KOPT-K1 (cell line): ENCODE measurements at regions not wholly inside any gene's neighbourhood (a gene's known extent, or its start where the extent isn't known, plus 50 kb on each side); places are given as distances from the start of the nearest gene placed in this dataset.

Source experiments
- H3K27ac ChIP-seq: fragments of 200-600 bp; sonication (generic); 2 replicates; pipeline ENCODE4 v1.5.1; 2016; ENCODE audit warnings: antibody characterized with exemption, mild to moderate bottlenecking, low read depth, low read length; ENCODE audit not compliant: poor library complexity, severe bottlenecking
- H3K36me3 ChIP-seq: fragments of 200-600 bp; sonication (generic); 2 replicates; pipeline ENCODE4 v1.5.1; 2017; ENCODE audit warnings: antibody characterized with exemption, mild to moderate bottlenecking, low read length, moderate library complexity; ENCODE audit not compliant: insufficient read depth
- H3K9me3 ChIP-seq: fragments of 200-600 bp; sonication (generic); 2 replicates; pipeline ENCODE4 v1.5.1; 2017; ENCODE audit warnings: antibody characterized with exemption, low read length, mild to moderate bottlenecking; ENCODE audit not compliant: insufficient read depth, poor library complexity, severe bottlenecking

- no peaks in the 10 kb centered on the region for H3K9me3 ChIP-seq
These were observed 278.4 kb downstream of the NOL4 start for GRCh38 chr18:33946336-33946735.

GRCh38 chr18:33944493-33944892, 280.2 kb downstream of the NOL4 start:
- no peaks in the 10 kb centered on the region for H3K36me3 ChIP-seq
- no peaks in the 10 kb centered on the region for H3K9me3 ChIP-seq
- no peak overlapping the region for H3K27ac ChIP-seq

More at GRCh38 chr18:33946336-33946735, 278.4 kb downstream of the NOL4 start:
- no peaks in the 10 kb centered on the region for H3K36me3 ChIP-seq
- H3K27ac ChIP-seq = no peak overlapping the region

- Histone ChIP-seq H3K9me3 (no peaks in the 10 kb centered on the region), H3K36me3 (no peaks in the 10 kb centered on the region), H3K27ac (no peak overlapping the region)
These were observed 287.4 kb downstream of the NOL4 start for GRCh38 chr18:33937270-33937816.

GRCh38 chr18:33934258-33934657, 290.5 kb downstream of the NOL4 start:
- no peaks in the 10 kb centered on the region for H3K36me3 ChIP-seq
- no peak overlapping the region for H3K27ac ChIP-seq
- no peaks in the 10 kb centered on the region for H3K9me3 ChIP-seq

- no peak overlapping the region for H3K27ac ChIP-seq
These were observed 296.5 kb downstream of the NOL4 start for GRCh38 chr18:33928231-33928630.

GRCh38 chr18:33924576-33924975, 300.1 kb downstream of the NOL4 start:
- no peaks in the 10 kb centered on the region for H3K36me3 ChIP-seq
- H3K27ac ChIP-seq = no peak overlapping the region
- H3K9me3 ChIP-seq = no peaks in the 10 kb centered on the region

More at GRCh38 chr18:33928231-33928630, 296.5 kb downstream of the NOL4 start:
- no peaks in the 10 kb centered on the region for H3K36me3 ChIP-seq
- H3K9me3 ChIP-seq = no peaks in the 10 kb centered on the region

GRCh38 chr18:33923980-33924379, 300.7 kb downstream of the NOL4 start:
- Histone ChIP-seq H3K27ac (no peak overlapping the region), H3K36me3 (no peaks in the 10 kb centered on the region), H3K9me3 (no peaks in the 10 kb centered on the region)

- H3K27ac ChIP-seq = no peak overlapping the region
- H3K9me3 ChIP-seq = no peaks in the 10 kb centered on the region
- H3K36me3 ChIP-seq = no peaks in the 10 kb centered on the region
These were observed 306.1 kb downstream of the NOL4 start for GRCh38 chr18:33918571-33918970.

- no peaks in the 10 kb centered on the region for H3K9me3 ChIP-seq
- no peak overlapping the region for H3K27ac ChIP-seq
- H3K36me3 ChIP-seq = no peaks in the 10 kb centered on the region
These were observed 308.5 kb downstream of the NOL4 start for GRCh38 chr18:33916200-33916599.

- no peaks in the 10 kb centered on the region for H3K36me3 ChIP-seq
- no peak overlapping the region for H3K27ac ChIP-seq
- no peaks in the 10 kb centered on the region for H3K9me3 ChIP-seq
These were observed 310.3 kb downstream of the NOL4 start for GRCh38 chr18:33914399-33914798.

GRCh38 chr18:33906046-33906445, 318.7 kb downstream of the NOL4 start:
- H3K9me3 ChIP-seq = peaks cover 16% of the 10 kb centered on the region

GRCh38 chr18:33901894-33902512, 322.7 kb downstream of the NOL4 start:
- H3K9me3 ChIP-seq = peaks cover 16% of the 10 kb centered on the region

More at GRCh38 chr18:33906046-33906445, 318.7 kb downstream of the NOL4 start:
- Histone ChIP-seq H3K36me3 (no peaks in the 10 kb centered on the region), H3K27ac (no peak overlapping the region)

GRCh38 chr18:33900638-33901037, 322.6 kb downstream of the ASXL3 start:
- H3K27ac ChIP-seq = no peak overlapping the region
- H3K36me3 ChIP-seq = no peaks in the 10 kb centered on the region
- H3K9me3 ChIP-seq = peaks cover 16% of the 10 kb centered on the region

More at GRCh38 chr18:33901894-33902512, 322.7 kb downstream of the NOL4 start:
- Histone ChIP-seq H3K27ac (no peak overlapping the region), H3K36me3 (no peaks in the 10 kb centered on the region)

- H3K36me3 ChIP-seq = no peaks in the 10 kb centered on the region
- H3K9me3 ChIP-seq = peaks cover 13% of the 10 kb centered on the region
These were observed 320.4 kb downstream of the ASXL3 start for GRCh38 chr18:33898427-33898826.

GRCh38 chr18:33878213-33878612, 300.2 kb downstream of the ASXL3 start:
- Histone ChIP-seq H3K9me3 (no peaks in the 10 kb centered on the region), H3K27ac (no peak overlapping the region), H3K36me3 (no peaks in the 10 kb centered on the region)

More at GRCh38 chr18:33898427-33898826, 320.4 kb downstream of the ASXL3 start:
- H3K27ac ChIP-seq = no peak overlapping the region

- no peak overlapping the region for H3K27ac ChIP-seq
- H3K36me3 ChIP-seq = no peaks in the 10 kb centered on the region
- no peaks in the 10 kb centered on the region for H3K9me3 ChIP-seq
These were observed 297.1 kb downstream of the ASXL3 start for GRCh38 chr18:33875029-33875565.
